Smooth muscle cell (in vitro differentiated cells): ENCODE measurements at regions not wholly inside any gene's neighbourhood (a gene's known extent, or its start where the extent isn't known, plus 50 kb on each side); places are given as distances from the start of the nearest gene placed in this dataset.

ENCODE experiments used
- DNase-seq: peaks from one replicate; lab custom pipeline; 2025; ENCODE audit not compliant: unreplicated experiment; lab: John Stamatoyannopoulos, UW
- H2AFZ ChIP-seq: fragments of 200-600 bp; sonication (generic); 2 replicates; pipeline ENCODE4 v1.6.0; 2016; ENCODE audit warnings: antibody characterized with exemption, low read depth, mild to moderate bottlenecking
- H3F3A ChIP-seq: fragments of 200-600 bp; sonication (generic); 2 replicates; pipeline ENCODE4 v1.6.0; 2017; ENCODE audit warnings: antibody characterized with exemption, low read depth
- H3K27ac ChIP-seq: fragments of 200-600 bp; sonication (generic); 2 replicates; pipeline ENCODE4 v1.5.1; 2016; ENCODE audit warnings: low read depth, mild to moderate bottlenecking
- H3K27me3 ChIP-seq: fragments of 200-600 bp; sonication (generic); 2 replicates; pipeline ENCODE4 v1.6.1; 2016; ENCODE audit warnings: low read depth, mild to moderate bottlenecking
- H3K36me3 ChIP-seq: fragments of 200-600 bp; sonication (generic); 2 replicates; pipeline ENCODE4 v1.5.1; 2016; ENCODE audit warnings: low read depth
- H3K4me1 ChIP-seq: fragments of 200-600 bp; sonication (generic); 2 replicates; pipeline ENCODE4 v1.5.1; 2016; ENCODE audit warnings: low read depth
- H3K4me2 ChIP-seq: fragments of 200-600 bp; sonication (generic); 2 replicates; pipeline ENCODE4 v1.6.0; 2016; ENCODE audit warnings: mild to moderate bottlenecking
- H3K4me3 ChIP-seq: fragments of 200-600 bp; sonication (generic); 2 replicates; pipeline ENCODE4 v1.5.1; 2016; ENCODE audit warnings: mild to moderate bottlenecking
- H3K79me2 ChIP-seq: fragments of 200-600 bp; sonication (generic); 2 replicates; pipeline ENCODE4 v1.6.0; 2016; ENCODE audit warnings: low read depth, mild to moderate bottlenecking
- H3K9ac ChIP-seq: fragments of 200-600 bp; sonication (generic); 2 replicates; pipeline ENCODE4 v1.6.0; 2016; ENCODE audit warnings: low read depth
- H3K9me3 ChIP-seq: fragments of 200-600 bp; sonication (generic); replicated peaks from 2 replicates; pipeline ENCODE4 v1.5.1; 2016; ENCODE audit warnings: low read depth
- H4K20me1 ChIP-seq: fragments of 200-600 bp; sonication (generic); 2 replicates; pipeline ENCODE4 v1.6.0; 2016; ENCODE audit warnings: low read depth
- WGBS: methylation state at CpG from one replicate; pipeline ENCODE4 v1.1.7; 2016; ENCODE audit warnings: low lambda C conversion rate; 5-methylcytosine and 5-hydroxymethylcytosine counted together
- TF ChIP-seq, protein P1 (sequence below): fragments of 200-600 bp; sonication (generic); IDR thresholded peaks from 2 replicates; pipeline ENCODE4 v1.5.1; 2017; ENCODE audit warnings: borderline replicate concordance, mild to moderate bottlenecking, antibody characterized with exemption; ENCODE audit not compliant: insufficient read depth, poor library complexity, severe bottlenecking

DNA sequence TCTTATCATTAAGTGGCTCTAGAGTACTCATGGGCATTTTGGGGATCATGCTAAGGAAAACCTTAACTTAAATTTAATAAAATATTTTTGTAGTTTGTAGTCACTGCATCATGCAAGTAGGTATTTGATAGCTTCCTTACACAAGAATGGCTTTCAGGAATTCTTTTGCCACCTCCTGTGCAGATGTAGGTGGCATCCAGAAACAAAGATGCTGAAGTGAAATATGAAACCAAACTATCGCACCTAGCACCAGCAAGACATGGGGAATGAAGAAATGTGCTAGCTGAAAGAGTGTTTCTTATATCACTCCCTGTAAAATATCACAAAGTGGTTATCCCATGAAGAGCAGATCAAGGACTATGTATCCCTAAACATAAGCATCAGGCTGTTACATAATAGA lies 924.5 kb upstream of the PRR20A start:
- H3F3A ChIP-seq, result no peaks in the 10 kb centered on the region
- H3K4me3 ChIP-seq, result no peak overlapping the region
- TF ChIP-seq, protein P1, sequence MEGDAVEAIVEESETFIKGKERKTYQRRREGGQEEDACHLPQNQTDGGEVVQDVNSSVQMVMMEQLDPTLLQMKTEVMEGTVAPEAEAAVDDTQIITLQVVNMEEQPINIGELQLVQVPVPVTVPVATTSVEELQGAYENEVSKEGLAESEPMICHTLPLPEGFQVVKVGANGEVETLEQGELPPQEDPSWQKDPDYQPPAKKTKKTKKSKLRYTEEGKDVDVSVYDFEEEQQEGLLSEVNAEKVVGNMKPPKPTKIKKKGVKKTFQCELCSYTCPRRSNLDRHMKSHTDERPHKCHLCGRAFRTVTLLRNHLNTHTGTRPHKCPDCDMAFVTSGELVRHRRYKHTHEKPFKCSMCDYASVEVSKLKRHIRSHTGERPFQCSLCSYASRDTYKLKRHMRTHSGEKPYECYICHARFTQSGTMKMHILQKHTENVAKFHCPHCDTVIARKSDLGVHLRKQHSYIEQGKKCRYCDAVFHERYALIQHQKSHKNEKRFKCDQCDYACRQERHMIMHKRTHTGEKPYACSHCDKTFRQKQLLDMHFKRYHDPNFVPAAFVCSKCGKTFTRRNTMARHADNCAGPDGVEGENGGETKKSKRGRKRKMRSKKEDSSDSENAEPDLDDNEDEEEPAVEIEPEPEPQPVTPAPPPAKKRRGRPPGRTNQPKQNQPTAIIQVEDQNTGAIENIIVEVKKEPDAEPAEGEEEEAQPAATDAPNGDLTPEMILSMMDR, result no peak
- H3K9me3 ChIP-seq, result no peaks in the 10 kb centered on the region
- DNase-seq, result no peak
- no peaks in the 10 kb centered on the region for H3K79me2 ChIP-seq
- no peaks in the 10 kb centered on the region for H3K4me1 ChIP-seq
- no peak overlapping the region for H3K27ac ChIP-seq
- no peak overlapping the region for H2AFZ ChIP-seq
- H3K4me2 ChIP-seq, result no peak overlapping the region
- H3K36me3 ChIP-seq, result no peaks in the 10 kb centered on the region
- H3K27me3 ChIP-seq, result no peaks in the 10 kb centered on the region
- H4K20me1 ChIP-seq, result no peaks in the 10 kb centered on the region
- WGBS, result 87% methylated on average over 1 of the region's 1 CpG
- no peak overlapping the region for H3K9ac ChIP-seq

DNA sequence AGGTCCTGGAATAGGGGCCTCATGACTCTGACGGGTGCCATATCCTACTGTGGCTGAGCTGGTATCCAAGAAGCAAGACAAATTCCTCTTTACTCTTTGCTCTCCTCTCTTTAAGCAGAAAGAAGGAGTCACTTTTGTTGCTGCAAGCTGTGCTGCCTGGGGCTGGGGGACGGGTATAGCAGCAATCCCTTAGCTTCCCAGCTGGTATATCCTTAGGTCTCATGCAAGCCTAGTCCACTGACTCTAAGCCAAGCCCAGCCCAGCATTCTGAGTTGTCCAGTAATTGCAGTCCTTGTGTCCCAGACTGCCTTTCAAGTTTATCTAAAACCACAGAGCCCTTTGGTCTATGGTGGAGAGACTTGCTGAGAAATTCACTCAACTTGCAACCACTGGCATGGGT lies 893.0 kb upstream of the PRR20A start:
- Histone ChIP-seq H3K27me3 (no peaks in the 10 kb centered on the region), H3K4me3 (no peak overlapping the region), H3K79me2 (no peaks in the 10 kb centered on the region), H3K4me1 (no peaks in the 10 kb centered on the region), H4K20me1 (no peaks in the 10 kb centered on the region), H3F3A (no peaks in the 10 kb centered on the region), H3K27ac (no peak overlapping the region), H2AFZ (no peak overlapping the region), H3K4me2 (no peak overlapping the region), H3K36me3 (no peaks in the 10 kb centered on the region), H3K9ac (no peak overlapping the region), H3K9me3 (no peaks in the 10 kb centered on the region)
- WGBS, result 88% methylated on average over 2 of the region's 2 CpGs
- DNase-seq, result no peak
- TF ChIP-seq, protein P1, result no peak

DNA sequence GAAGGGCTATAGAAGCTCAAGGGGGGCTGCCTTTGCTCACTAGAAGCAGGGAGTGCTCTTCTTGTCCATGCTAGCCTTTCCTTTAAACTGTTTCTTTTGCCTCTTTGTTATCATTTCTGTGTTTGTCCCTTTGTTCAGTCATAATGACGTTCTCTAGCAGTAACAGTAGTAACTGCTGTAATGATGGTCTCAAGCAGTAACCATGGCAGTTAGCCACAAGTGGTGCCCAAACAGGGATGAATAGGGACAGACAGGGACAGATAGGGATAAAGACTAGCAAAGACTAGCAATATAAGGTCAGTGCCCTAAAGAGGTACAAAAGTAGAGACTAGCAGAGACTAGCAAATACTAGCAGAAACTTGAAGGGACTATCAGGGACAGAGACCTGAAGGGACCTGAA lies 869.0 kb upstream of the PRR20A start:
- Histone ChIP-seq H3K36me3 (no peaks in the 10 kb centered on the region), H3K27ac (no peak overlapping the region), H3K4me1 (no peaks in the 10 kb centered on the region), H3K9ac (no peak overlapping the region), H2AFZ (no peak overlapping the region), H3K9me3 (no peaks in the 10 kb centered on the region), H3K4me3 (no peak overlapping the region), H3K4me2 (no peak overlapping the region), H4K20me1 (no peaks in the 10 kb centered on the region), H3K27me3 (no peaks in the 10 kb centered on the region), H3K79me2 (no peaks in the 10 kb centered on the region), H3F3A (no peaks in the 10 kb centered on the region)
- TF ChIP-seq, protein P1, result no peak
- no peak for DNase-seq
- WGBS, result 70% methylated on average over 1 of the region's 1 CpG

DNA sequence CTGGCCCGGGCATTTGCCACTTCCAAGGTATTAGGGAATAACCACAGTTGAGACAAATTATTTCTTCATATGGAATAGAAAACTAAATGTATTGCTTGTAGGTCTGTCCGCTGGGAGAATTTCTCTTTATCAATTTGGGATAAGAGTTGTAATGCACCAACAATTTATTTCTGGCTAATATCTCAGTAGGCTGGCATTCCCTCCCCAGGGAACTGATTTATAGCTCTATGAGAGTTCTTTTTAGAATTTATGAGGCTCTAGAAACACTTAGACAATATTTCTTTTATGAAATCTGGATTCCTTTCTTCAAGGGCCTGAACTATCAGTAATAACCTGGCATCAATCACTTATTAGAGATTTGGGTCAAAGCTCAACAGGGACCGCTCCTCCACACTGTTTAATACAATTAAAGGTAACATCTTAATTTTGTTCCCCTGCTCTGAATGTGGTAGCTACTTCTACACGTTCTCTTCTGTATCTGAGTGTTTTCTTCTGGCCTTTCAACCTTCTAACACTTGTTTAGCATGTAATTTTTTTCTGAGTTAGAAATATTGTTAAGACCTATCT lies 857.4 kb upstream of the PRR20A start:
- Histone ChIP-seq H3K4me2 (no peak overlapping the region), H3K36me3 (no peaks in the 10 kb centered on the region), H3K9ac (no peak overlapping the region), H4K20me1 (no peaks in the 10 kb centered on the region), H3K27me3 (no peaks in the 10 kb centered on the region), H3K79me2 (no peaks in the 10 kb centered on the region), H2AFZ (no peak overlapping the region), H3F3A (no peaks in the 10 kb centered on the region), H3K9me3 (no peaks in the 10 kb centered on the region), H3K4me3 (no peak overlapping the region), H3K27ac (no peak overlapping the region), H3K4me1 (no peaks in the 10 kb centered on the region)
- WGBS, result 68% methylated on average over 4 of the region's 4 CpGs
- TF ChIP-seq, protein P1, result no peak
- DNase-seq, result no peak
